8988T (cell line): ENCODE measurements at regions not wholly inside any gene's neighbourhood (a gene's known extent, or its start where the extent isn't known, plus 50 kb on each side); places are given as distances from the start of the nearest gene placed in this dataset.
"Not testable (repeated sequence)": the region's sequence is repeated elsewhere in the genome, so short reads cannot be mapped to it uniquely, and the experiment has no call there.

Experiments
- DNase-seq: peaks from one replicate; pipeline ENCODE4 v3.0.0; 2011

DNA sequence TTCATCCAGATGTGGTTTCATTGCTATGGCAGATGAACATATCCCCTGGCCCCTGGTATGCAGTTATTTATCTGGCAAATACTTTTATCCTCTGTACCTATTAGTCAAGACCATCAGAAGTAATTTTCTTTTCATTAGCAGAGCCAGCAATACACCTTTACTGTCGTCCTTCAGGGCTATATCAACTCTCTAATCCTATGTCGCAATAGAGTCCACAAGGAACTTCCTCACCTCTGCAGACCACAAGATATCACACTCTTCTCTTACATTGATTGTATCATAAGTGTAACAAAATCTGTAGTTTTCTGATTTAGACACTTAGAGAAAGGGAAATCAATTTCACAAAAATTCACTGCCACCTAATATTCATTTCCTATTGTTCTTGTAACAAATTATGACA is 252.9 kb upstream of the DCC start:
- no peak for DNase-seq

DNA sequence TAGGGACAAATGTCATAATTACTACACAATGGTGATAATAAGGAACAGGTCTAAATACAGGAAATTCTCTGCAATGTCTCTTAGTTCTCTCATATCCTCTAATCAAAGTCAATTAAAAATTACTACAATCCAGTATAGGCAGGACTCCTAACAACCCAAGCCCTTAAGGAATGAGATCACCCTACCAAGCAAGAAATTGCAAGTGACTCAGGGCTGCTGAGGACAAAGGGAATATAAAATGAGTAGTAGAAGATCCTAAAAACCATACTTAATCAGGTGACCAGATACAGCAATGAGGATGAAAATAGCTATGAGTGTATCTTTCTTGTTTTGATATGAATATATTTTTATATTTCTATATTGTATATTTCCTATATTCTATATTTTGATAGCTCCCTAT is 250.0 kb upstream of the DCC start:
- no peak for DNase-seq

DNA sequence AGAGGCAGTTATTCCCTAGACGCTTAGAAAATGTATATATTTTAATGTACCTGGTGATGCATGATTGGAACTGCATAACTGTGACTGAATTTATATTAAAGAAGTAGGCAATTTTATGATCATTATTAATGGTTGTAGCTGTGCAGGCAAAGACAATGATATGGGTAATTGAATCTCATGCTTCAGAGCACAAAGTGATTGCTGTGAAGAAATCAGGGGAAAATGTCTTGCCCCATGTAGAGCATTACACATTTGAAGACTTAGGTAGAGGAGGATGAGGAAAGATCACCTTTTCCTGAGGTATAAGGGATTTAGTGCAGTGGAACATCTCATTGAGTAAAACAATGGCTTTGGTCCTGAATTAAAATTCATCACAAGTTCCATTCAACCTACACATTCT is 246.8 kb upstream of the DCC start:
- DNase-seq = no peak

DNA sequence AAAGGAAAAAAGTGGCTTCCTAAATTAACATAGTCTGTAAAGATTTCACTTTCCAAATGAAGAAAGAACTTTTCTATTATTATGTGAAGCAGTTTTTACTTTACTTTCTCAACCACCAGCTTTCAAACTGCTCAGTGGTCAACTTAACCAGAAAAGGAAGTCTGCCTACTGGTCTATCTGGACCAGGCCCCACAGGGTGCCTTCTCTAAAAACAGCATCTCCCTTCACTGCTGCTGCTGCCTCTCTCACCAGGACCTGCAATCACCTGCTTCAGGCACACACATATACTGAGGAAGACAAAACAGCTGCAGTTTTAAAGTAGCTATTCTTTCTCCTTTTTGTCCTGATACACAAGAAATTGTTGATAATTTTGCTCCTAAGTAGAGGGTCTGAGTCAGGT is 221.3 kb upstream of the DCC start:
- no peak for DNase-seq

DNA sequence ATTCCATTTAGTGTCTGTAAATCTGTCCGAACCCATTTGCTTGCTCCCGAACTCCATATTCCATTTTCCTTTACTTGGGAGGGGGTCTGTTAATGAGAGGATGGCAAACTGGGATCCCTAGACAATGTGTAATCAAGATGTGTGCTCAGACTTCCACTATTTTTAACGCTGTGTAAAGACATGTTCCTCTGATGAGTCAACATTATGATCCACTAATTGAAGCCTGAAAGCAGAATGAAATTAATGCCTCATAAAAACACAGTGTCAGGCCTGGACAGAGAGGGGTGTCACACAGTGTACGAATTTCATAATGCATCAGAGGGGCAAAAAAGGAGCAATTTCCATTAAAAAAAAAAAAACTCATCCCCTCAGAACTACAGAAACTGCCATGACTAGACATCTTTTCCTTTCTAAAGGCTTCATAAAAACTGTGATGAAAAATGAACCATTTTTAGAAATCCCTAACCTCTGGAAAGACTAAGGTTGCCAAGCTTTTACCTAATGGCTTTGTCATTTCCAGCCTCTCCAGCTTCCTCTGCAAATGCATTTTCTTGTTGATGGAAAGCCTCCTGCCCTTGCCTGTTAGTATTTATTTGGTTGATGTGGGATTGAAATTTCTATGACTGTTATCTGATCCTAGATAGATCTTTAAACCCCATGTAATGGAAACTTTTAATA is 209.2 kb upstream of the DCC start:
- no peak for DNase-seq

DNA sequence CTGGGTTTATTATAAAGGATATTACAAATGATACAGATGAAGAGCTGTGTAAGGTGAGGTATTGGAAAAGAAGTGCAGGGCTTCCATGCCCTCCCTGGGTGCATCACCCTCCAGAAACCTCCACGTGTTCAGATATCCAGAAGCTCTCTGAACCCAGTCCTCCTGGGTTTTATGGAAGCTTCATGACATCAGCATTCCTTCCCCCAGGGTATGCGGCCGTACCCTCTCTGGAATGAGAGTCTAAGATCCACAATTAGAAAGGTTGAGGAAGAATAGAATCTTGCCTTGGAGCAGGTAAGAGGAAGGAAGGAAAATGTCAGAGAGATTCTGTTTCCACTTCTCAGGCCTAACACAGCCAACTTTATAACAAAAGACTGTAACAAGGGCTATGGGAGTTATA is 208.2 kb upstream of the DCC start:
- DNase-seq = no peak

DNA sequence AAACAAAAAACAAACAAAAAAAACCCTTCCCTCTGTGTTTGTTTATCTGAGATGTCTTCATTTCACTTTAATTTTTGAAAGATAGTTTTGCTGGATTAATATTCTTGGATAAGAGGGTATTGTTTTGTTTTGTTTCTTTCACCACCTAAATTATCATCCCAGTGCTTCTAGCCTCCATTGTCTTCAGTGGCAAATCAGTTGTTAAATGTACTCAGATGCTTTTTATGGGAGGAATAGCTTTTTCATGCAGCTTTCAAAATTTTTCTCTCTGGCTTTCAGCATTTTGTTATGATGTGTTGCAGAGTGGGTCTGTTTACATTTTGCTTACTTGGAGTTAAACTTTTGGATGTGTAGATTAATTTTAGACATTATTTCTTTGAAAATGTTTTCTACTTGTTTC is 203.5 kb upstream of the DCC start:
- DNase-seq = no peak

DNA sequence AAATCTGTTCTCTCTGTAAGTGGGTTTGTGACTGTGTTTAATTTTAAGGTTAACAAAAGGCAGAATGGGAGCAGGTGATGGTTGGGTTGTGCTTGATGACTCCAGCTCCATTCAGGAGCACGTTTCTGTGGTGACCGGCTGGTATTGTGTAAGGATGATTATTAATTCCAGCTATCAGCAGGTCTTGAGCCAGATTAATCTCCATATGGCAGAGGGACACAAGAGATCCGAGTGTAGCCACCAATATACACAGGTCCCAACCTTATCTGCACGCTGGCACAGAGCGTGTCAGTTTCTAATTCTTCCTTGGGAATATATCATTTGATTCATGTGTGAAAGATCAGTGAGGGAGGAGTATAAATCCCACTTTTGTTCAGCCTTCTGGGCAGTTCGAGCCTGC is 199.0 kb upstream of the DCC start:
- DNase-seq = no peak

DNA sequence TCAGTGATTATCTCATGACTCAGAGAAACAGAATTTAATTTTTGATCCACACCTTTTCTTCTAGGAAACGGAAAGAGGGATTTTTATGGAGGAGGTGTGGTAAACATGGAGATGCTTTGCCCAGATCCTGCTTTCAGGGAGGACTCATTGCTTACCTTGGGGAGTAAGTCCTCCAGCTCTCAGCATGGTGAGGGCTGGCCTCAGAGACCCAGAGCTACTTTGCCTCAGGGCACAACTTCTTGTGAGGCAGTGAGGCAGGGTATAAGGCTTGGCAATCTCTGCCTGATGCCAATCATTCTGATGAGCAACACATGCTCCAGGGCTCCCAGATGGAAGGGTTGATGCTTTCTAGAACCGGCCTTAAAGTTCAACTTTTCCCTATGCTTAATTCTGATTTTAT is 189.9 kb upstream of the DCC start:
- DNase-seq = no peak

DNA sequence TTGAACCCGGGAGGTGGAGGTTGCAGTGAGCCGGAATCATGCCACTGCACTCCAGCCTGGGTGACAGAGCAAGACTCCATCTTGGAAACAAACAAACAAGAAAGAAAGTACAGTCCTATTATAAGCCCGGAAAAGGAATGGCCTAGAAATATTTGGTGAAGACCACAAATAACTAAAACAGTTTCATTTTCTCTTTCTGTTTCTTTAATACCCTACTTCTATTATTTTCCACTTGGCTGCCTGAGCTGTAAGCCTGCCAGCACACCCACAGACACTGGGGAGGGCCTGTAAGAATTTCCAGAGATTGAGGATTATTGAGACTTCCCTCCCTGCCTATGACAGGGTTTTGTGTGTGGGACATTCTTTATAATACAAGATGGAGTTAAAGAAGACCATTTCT is 188.0 kb upstream of the DCC start:
- no peak for DNase-seq

DNA sequence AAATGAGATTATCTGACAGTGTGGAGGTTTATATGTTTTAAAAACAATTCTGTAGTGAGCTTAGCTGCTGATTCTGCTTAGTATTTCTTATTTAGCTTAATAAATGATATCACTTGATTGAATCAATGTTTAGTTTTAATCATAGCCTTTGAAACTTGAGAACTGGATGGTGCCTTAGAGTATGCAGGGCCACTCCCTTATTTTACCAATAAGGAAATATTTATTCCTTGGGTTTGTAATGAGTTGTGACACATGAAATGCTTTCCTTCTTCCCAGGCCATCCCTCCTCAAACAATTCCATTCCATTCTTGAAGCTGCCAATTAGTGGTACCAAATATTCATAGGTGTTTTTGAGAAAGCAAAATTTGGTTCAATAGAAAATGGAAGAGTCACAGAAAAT is 183.8 kb upstream of the DCC start:
- no peak for DNase-seq

DNA sequence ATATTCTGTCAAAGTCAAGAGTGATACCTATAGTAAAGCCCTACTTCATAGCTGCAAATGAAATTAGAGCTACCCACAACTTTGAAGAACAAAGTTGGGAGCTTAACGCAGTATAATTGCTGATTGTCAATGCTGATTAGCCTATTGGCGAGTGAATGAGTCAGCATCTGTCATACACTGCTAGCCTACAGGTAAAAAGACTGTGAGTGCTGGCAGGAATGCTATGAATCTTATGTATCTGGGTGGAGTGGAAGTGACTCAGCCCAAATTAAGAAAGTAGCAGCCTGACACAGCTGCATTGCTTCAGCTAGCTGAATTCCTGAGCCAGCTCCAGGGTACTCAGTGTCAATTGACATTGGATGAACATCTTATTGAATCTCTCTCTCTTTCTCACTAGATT is 179.4 kb upstream of the DCC start:
- DNase-seq = no peak

DNA sequence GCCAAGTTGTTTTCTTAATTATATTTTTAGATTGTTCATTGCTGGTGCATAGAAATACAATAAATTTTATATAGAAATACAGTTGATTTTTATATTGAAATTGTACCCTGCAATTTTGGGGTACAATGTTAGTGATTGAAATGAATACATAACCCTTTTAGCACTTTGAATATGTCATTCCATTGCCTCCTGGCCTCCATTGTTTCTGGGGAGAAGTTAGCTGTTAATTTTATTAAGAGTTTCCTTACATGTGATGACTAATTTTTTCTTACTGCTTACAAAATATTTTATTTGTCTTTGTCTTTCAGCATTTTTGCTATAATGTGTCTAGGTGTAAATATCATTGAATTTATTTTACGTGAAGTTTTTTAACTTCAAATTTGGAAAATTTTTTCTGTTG is 176.5 kb upstream of the DCC start:
- DNase-seq = no peak

DNA sequence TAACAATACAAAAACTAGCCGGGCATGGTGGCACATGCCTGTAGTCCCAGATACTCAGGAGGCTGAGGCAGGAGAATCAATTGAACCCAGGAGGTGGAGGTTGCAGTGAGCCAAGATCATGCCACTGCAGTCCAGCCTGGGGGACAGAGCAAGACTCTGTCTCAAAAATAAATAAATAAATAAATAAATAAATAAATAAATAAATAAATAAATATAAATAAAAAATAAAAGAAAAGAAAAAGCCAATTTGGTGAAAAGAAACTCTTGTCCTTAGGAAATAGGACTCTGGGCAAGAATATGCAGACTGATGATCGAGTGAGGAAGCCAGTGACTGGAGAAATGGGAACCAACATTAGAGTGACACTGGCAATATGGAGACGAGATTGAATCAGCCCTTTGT is 171.9 kb upstream of the DCC start:
- not testable (repeated sequence) for DNase-seq

DNA sequence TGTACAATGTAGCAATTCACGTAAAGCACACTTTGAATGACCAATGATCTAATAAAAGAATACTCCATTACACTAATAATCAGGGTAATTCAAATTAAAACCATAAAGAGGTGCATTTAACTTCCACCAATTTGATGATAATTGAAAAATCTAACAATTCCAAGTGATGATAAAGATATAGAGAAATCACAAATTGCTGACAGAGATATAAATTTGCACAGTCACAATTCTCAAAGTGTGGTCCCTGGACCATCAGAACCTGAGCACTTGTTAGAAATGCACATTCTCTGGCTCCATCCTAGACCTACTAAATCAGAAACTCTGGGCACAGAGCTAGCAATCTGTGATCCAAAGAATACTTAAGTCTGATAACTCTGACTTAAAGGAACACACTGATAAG is 165.8 kb upstream of the DCC start:
- DNase-seq = no peak

DNA sequence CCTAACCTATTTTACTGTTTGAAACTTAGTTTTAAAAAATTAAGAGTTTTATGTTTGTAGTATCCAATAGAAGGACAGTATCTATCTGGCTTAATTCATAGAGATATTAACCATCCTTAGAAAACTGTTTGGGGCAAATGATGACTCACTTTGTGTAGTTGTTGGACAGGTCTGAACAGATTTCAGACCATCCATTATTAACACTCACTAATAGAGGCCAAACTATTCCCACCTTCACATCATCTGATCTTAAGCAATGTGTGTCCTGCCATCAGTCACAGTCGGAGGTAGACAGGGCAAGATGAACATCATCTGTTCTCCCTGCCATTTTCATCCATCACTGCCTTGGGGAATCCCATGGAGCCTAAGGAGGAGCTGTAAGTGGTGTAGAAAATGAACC is 164.6 kb upstream of the DCC start:
- DNase-seq = no peak

DNA sequence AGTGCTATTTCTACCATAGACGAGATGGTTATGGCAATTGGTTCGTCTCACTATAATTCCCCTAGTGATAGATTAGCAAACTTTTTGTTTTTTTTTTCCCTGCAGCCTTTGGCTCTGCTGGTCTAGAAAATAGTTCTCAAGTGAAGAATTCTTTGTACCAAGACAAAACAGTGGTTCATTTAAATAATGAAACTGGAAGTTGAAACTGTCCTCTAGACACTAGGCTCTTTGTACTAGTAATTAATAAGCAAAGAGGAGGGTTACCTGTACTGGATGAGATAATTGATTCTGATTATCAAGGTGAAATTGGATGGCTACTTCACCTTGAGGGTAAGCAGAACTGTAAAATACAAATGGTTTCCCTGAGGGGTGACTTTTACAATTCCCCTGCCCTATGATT is 156.9 kb upstream of the DCC start:
- DNase-seq = no peak

DNA sequence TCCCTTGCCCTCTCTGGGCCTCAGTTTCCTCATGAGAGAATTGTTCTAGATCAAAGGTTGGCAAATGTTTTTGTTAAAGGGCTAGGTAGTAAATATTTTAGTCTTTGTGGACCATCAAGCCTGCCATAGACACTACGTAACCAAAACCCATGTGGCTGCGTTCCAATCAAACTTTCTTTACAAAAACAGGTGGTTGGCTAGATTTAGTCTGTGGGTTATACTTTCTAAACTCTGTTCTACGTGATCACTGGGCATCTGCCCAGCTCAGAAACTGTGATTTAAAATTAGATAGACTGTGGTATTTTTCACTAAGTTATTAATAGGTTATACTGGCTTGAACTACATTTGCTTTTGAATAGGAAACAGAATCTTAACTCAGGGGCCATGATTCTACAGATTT is 149.8 kb upstream of the DCC start:
- DNase-seq = no peak

DNA sequence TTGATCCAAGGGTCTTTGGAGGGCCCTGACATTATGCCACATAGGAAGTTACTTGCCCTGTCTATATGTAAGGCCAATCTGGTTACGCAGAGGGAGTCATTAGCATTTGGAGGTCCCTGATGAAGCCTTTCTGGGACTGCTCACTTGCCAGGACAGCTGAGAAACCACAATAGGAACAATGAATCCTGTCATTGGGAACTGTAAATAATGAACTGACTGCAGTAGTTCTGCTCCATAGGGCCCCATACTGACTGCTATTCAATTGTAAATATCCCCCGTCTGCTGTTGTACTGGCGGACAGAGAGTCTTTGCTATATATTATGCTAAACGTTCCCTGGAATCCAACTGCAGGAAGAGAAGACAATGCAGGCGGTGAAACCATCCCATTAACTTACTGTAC is 149.4 kb upstream of the DCC start:
- no peak for DNase-seq

DNA sequence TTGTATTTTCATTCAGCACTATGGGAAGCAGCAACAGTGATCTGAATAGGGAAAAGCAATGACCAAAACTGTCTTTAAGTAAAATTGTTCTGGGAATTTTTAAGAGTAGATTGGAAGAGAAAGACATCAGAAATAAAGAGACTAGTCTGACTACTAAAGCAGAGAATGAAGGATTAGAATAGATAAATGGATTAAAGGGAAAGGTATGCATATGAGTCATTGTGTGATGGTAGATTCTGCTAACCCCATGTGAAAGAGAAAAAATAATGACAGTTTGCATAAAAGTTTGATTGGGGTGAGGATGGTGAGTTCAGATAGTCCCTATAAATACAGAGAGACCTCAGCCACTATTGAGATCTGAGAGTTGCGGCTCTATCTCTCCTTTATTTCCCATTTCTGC is 139.6 kb upstream of the DCC start:
- DNase-seq = no peak

DNA sequence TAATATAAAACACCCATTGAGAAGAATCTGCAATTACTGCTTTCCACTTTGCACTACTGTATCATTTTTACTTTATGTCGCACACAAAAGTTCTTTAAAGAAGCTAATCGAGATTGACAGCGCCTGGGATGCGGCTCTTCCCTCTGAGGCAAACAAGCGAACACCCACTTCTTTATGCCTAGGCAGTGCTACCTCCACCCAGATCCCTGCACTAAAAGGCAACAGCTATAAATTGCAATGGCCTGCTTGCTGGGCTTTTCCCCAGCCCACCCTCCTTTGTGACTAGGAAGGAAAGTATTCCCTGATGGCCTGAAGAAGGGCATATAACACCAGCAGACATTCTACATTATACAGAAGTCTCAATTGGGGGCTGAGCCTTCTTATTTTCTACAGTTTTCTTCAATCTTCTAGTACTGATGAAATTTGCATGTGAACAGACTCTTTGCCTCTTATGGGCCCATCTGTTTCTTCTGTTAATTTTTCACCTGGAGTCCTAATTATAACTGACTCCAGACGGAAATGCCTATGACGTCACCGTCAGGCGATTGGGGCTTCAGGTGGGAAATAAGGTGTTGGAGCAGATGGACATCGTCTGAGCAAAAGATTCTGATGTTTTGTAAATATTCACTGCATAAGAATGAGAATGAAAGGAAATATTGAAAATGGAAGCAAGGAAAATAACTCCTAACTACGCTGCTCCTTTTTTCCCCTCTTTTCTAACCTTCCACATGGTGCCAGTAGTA is 138.9 kb upstream of the DCC start:
- DNase-seq = no peak

DNA sequence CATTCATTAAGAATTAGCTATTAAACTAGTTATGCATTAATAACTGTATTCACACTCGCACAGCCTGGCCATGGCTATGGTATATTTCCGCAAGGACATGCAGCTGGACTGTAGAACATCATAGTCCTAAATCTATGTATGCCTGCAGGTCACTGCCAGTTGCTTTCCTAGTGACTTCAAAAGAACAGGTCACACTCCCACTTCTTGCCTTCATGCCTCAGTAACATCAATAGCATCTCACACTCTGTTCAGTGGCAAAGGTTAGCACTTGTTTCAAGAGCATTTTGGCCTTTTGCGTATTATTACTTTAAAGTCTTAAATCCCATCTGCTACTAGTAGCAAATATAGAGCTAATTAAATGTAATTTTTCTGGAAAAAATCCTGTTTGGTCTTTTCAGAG is 131.4 kb upstream of the DCC start:
- DNase-seq = no peak

DNA sequence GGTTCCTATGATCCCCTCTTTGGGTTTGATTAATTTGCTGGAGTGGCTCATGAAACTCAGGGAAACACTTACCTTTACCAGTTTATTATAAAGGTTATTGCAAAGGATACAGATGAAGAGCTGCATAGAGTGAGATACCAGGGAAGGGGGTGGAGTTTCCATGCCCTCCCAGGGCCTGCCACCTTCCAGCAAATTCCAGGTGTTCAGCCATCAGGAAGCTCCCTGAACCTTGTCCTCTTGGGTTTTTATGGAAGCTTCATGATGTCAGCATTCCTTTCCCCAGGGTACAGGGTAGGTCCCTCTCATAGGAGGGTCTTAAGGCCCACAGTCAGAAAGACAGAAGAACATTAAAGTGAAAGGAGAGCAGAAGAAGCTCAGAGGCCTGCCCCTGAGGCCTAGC is 123.9 kb upstream of the DCC start:
- DNase-seq = no peak

DNA sequence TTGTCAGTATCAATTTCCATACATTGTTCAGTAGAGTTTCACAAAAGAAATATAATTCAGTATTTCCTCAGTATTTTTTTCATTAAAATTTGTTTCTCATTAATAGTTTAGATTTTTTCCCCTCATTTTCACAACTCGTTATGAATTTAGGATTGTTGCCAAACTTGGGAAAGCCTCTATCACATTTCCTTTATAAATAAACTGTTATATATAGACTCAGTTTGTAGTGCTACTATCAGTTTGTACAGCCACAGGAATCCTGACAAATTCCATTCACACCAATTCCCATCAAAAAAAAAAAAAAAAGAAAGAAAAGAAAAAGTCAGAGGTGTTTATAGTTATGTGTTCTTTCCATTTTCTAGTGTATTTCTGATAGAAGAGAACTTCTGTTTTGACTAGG is 123.3 kb upstream of the DCC start:
- no peak for DNase-seq

DNA sequence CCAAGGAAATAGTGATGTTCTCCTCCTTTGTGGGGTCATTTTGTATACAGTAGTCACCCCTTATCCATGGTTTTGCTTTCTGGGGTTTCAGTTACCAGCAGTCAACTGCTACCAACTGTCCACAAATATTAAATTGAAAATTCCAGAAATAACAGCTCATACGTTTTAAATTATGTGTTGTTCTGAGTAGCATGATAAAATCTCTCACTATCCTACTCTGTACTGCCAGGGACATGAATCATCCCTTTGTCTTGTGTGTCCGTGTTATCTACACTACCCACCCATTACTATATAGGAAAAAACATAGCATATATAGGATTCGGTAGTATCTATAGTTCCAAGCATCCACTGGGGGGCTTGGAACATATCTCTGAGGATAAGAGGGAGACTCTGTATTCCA is 120.9 kb upstream of the DCC start:
- DNase-seq = no peak
